GM04504 (cell line): ENCODE measurements at regions not wholly inside any gene's neighbourhood (a gene's known extent, or its start where the extent isn't known, plus 50 kb on each side); places are given as distances from the start of the nearest gene placed in this dataset.
"Not testable (repeated sequence)": the region's sequence is repeated elsewhere in the genome, so short reads cannot be mapped to it uniquely, and the experiment has no call there.

Experiments used
- DNase-seq: peaks from one replicate; pipeline ENCODE4 v3.0.0-alpha.2; 2012; ENCODE audit warnings: low read depth

GRCh38 chr6:74631564-74631963, 574.3 kb downstream of the COL12A1 start:
- DNase-seq = no peak

- DNase-seq = no peak
Measured at GRCh38 chr6:74626288-74626687, 579.6 kb downstream of the COL12A1 start.

- DNase-seq = no peak
Measured at GRCh38 chr6:74623027-74623426, 582.8 kb downstream of the COL12A1 start.

DNA sequence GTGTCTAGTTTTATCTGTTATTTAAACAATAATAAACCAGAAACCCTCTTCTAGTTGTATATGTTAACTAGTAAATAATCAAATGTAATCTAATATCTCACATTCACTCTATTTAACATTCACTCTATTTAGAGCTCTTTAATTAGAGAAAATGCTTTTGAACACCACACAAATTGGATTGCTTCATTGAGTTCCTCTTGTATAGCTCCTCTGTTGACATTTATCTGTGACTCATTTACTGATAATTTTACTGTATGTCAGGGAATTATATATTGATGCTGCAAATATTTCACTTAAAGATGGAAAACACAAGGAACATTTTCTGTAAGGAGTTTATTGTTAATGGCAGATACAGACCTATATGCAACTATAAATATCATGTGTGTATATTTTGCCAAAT, 594.6 kb downstream of the COL12A1 start:
- DNase-seq = no peak

DNA sequence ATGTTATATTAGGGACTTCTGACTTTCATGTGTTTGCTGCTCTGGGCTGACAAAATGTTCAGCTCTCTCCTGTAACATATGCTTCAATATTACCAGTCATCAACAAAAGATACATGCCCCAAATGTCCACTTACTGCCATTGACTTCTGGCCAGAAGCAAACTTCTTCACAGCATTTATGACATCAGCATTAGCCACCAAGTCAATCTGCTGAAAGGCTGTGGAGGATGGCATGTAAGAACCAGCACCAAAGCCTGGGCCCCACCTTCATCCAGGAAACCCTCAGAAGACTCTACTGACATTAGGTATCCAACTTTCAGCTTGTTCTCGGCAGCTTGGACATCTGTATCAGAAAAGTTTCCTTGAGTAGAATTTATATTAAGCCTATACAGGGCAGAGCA, 595.5 kb downstream of the COL12A1 start:
- DNase-seq = no peak

GRCh38 chr6:74609871-74610270, 596.0 kb downstream of the COL12A1 start:
- DNase-seq = no peak

GRCh38 chr6:74607934-74608333, 597.9 kb downstream of the COL12A1 start:
- no peak for DNase-seq

- no peak for DNase-seq
Measured at GRCh38 chr6:74607468-74607867, 598.4 kb downstream of the COL12A1 start.

DNA sequence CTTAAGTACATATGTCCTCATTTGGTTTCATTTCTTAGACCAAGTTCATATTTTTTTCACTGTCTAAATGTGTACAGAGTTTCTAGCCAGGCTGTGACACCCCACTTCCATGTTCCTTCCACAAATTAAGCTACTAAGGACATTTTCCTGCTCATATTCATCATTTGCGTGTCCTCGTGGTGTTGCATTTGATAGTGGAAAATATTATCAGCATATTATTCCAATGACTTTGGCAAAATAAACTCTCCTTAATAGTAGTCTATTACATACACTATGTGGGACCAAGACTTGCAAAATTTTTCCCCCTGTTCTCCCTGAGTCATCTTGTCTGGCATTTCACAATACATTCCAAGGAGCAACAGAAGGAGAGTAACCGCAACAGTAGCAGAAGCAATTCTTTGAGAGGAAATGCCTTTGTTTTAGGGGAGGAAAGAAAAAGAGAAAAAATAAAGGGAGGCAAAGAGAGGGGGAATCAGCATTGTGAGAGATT, 599.2 kb downstream of the COL12A1 start:
- peak; percentile 85 for DNase-seq

DNA sequence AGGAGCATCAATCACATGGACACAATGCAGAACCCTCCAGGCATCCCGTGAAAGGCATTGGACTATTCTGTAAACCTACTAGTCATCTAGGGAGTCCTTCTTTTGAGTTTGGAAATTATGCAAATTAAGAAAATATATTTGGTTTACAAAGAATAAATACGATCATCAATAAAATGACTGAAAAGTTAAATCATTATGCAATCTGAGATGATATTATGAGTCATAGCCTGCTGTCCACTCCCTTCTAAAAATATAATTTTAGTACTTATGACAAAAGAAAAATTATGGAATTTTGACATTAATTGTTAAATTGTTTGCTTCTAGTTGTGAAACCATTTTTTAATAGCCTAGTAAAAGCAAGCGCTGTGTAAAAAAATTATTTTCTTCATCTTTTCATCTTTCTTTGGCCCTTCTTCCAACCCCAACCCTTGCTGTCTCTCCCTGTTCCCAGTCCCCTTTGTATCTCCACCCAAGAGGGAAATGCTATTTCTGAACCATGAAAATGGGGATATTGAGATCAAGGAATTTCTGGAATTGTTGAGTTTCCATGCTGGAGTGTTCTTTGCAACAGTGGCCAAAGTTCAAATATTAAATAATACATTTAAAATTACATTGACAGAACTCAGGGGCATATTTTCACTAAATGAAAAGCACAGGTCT, 599.8 kb downstream of the COL12A1 start:
- DNase-seq = no peak

DNA sequence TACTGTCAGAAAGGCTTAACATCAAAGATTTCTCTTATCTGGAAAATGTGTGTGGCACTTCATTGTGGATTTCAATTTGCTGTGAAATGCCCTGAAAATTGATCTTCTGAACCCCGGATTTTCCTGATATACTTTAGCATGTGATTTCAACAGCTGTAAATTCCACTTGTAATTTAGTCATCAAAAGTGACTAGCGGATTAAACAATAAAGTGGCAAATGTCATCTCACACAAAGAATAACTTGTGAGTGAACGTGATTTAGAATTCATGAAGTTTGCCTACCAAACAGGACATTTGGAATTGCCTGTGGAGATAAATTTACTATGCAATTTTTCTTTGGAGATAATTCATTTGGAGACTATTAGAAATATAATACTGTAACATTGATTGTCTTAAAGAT, 601.6 kb downstream of the COL12A1 start:
- no peak for DNase-seq

GRCh38 chr6:74603322-74604076, 602.4 kb downstream of the COL12A1 start:
- DNase-seq = peak; percentile 27

GRCh38 chr6:74602206-74602605, 603.6 kb downstream of the COL12A1 start:
- no peak for DNase-seq

- peak; percentile 59 for DNase-seq
Measured at GRCh38 chr6:74598462-74599393, 607.1 kb downstream of the COL12A1 start.

- DNase-seq = no peak
Measured at GRCh38 chr6:74597840-74598239, 608.0 kb downstream of the COL12A1 start.

DNA sequence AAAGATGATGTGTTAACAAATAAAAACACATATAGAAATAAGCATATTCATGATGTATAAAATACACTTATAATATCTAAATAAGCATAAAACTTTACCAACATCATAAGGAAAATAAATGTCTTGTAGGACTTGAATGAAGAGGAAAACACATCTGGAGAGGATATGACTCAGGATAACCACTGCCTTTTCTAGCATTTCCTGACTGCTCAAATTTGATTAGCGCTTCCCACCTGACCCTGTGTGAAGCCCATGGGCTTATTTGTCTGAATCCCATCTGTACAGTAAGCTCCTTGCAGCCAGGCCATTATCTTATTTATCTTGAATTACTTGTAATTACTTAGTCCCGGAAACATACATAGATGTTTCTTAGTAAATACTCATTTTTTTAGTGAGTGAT, 608.6 kb downstream of the COL12A1 start:
- DNase-seq = no peak

- DNase-seq = no peak
Measured at GRCh38 chr6:74596588-74596987, 609.3 kb downstream of the COL12A1 start.

DNA sequence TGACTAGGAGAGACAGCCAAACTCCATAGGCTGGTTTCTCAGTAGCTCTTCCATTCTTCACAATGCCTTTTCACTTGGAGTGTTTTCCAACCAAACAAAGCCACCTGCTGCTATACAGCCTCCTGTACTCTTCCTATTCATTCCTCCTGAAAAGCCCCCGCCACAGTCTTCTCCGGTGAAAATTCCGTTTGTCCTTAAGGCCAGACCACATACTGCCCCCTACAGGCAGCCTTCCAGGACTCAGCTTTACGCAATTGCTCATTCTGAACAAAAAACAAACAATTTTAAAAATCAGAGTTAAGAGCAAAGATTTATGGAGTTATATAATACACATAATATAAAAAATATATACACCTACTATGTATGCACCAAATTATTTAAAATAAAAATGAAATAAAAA, 611.5 kb downstream of the COL12A1 start:
- DNase-seq = not testable (repeated sequence)

DNA sequence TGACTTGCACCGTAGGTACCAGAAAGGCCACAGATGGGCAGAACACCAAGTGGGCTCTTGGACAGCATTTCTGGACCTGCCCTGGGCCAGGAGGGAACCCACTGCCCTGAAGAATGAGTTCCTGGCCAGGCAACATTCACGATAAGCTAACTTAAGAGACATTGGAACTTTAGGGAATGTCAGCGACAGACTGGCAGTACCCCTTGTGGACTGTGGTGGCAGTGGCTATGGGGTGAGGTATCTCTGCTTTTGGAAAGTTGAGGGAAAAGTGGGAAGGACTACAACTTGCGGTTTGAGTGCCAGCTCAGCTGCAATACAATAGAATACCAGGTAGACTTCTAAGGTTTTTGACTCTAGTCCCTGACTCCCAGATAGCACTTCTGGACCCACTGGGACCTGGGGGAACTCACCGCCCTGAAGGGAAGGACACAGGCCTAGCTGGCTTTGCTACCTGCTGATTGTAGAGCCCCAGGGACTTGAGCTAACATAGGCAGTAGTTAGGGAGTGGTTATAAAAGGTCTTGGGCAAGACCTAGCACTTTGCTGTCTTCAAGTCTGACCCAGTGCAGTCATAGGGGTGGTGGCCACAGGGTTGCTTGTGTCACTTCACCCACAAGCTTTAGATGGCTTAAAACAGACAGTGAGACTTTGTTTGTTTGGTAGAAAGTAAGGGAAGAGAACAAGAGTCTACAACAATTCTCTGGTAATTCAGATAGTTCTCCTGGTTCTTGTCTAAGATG, 617.6 kb downstream of the COL12A1 start:
- no peak for DNase-seq

- no peak for DNase-seq
Measured at GRCh38 chr6:74587386-74587785, 618.5 kb downstream of the COL12A1 start.

DNA sequence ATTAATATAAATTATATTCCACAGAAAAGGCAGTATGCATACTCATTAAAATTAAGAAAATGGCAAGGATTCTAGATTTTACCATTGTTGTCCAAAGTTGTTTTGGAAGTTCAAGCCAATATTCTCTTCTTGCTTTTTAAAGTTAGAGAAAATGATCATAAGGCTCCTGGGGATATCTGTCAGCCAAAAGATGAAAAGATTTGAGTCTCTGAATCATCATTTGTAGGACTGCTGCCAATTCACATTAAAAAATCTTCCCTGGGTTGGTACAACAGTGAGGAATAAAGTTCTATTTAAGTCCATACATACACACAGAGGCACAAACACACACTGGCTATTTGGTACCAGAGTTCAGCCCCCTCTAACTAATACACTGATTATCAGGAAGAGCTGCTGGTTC, 620.1 kb downstream of the COL12A1 start:
- no peak for DNase-seq

- no peak for DNase-seq
Measured at GRCh38 chr6:74581681-74582080, 624.2 kb downstream of the COL12A1 start.
